ENCODE measurements at regions not wholly inside any gene's neighbourhood (a gene's known extent, or its start where the extent isn't known, plus 50 kb on each side); places are given as distances from the start of the nearest gene placed in this dataset.

- Histone ChIP-seq H3K4me3 (no peak overlapping the region), H3K27ac (no peak overlapping the region), H3K4me1 (no peaks in the 10 kb centered on the region), H3K36me3 (replicated peaks in 1 of 2; ENCODE audit: insufficient read depth in 1 of 2, low read depth in 2 of 2) (no peaks in the 10 kb centered on the region), H3K9me3 (no peaks in the 10 kb centered on the region), H3K27me3 (no peaks in the 10 kb centered on the region)
- ATAC-seq (no peak), DNase-seq (no peak)
- intact Hi-C loops (cut with DNase I), result no loop called here
- 82 to 86% methylated on average over 3 of the region's 3 CpGs for WGBS, 2 donors
- TF ChIP-seq POLR2A (IDR thresholded peaks at IDR 0.05), result no peak
- no peak for TF ChIP-seq CTCF (IDR thresholded peaks at IDR 0.05)
These were observed 164.3 kb upstream of the FAM3C start for GRCh38 chr7:121560267-121560990.

GRCh38 chr7:121558288-121558687 lies 162.2 kb upstream of the FAM3C start:
- Histone ChIP-seq H3K4me1 (no peaks in the 10 kb centered on the region), H3K36me3 (replicated peaks in 1 of 2; ENCODE audit: insufficient read depth in 1 of 2, low read depth in 2 of 2) (no peaks in the 10 kb centered on the region), H3K27ac (no peak overlapping the region), H3K4me3 (no peak overlapping the region), H3K27me3 (no peaks in the 10 kb centered on the region), H3K9me3 (no peaks in the 10 kb centered on the region)
- ATAC-seq (no peak), DNase-seq (no peak)
- no peak for TF ChIP-seq CTCF (IDR thresholded peaks at IDR 0.05)
- no peak for TF ChIP-seq POLR2A (IDR thresholded peaks at IDR 0.05)
- intact Hi-C loops (cut with DNase I), result no loop called here
- 54 to 61% methylated on average over 2 of the region's 2 CpGs for WGBS, 2 donors

- no peak overlapping the region for H3K4me3 ChIP-seq
- intact Hi-C loops (cut with DNase I), result no loop called here
- 91 to 92% methylated on average over 4 of the region's 4 CpGs for WGBS, 2 donors
These were observed 161.2 kb upstream of the FAM3C start for GRCh38 chr7:121557034-121557892.

GRCh38 chr7:121555558-121555957 lies 159.4 kb upstream of the FAM3C start:
- H3K27ac ChIP-seq, result no peak overlapping the region
- TF ChIP-seq CTCF (IDR thresholded peaks at IDR 0.05) (no peak), POLR2A (IDR thresholded peaks at IDR 0.05) (no peak)

More at GRCh38 chr7:121557034-121557892, 161.2 kb upstream of the FAM3C start:
- DNase-seq (no peak), ATAC-seq (no peak)
- Histone ChIP-seq H3K36me3 (replicated peaks in 1 of 2; ENCODE audit: insufficient read depth in 1 of 2, low read depth in 2 of 2) (no peaks in the 10 kb centered on the region), H3K9me3 (no peaks in the 10 kb centered on the region), H3K27me3 (no peaks in the 10 kb centered on the region), H3K4me1 (no peaks in the 10 kb centered on the region), H3K27ac (no peak overlapping the region)
- TF ChIP-seq CTCF (IDR thresholded peaks at IDR 0.05) (no peak), POLR2A (IDR thresholded peaks at IDR 0.05) (no peak)

More at GRCh38 chr7:121555558-121555957, 159.4 kb upstream of the FAM3C start:
- Histone ChIP-seq H3K4me1 (no peaks in the 10 kb centered on the region), H3K4me3 (no peak overlapping the region), H3K36me3 (replicated peaks in 1 of 2; ENCODE audit: insufficient read depth in 1 of 2, low read depth in 2 of 2) (no peaks in the 10 kb centered on the region), H3K9me3 (no peaks in the 10 kb centered on the region), H3K27me3 (no peaks in the 10 kb centered on the region)
- WGBS, 2 donors, result 83 to 84% methylated on average over 3 of the region's 3 CpGs
- no peak for ATAC-seq
- intact Hi-C loops (cut with DNase I), result no loop called here
- DNase-seq, result no peak

Measured in body of pancreas (tissue), 4 donors.